T-helper 17 cell (primary cell): ENCODE measurements at regions not wholly inside any gene's neighbourhood (a gene's known extent, or its start where the extent isn't known, plus 50 kb on each side); places are given as distances from the start of the nearest gene placed in this dataset.
"Not testable (repeated sequence)": the region's sequence is repeated elsewhere in the genome, so short reads cannot be mapped to it uniquely, and the experiment has no call there.

Experiments used
- ATAC-seq: fragments of 150-1000 bp; cut with Tn5 transposase; 2 replicates; pipeline ENCODE4 v1.10.0; 2021; ENCODE audit warnings: mild to moderate bottlenecking, moderate library complexity
- DNase-seq, 3 donors: peaks; one replicate each; pipeline versions ENCODE4 v3.0.0 to v3.0.0-alpha.2; 2020 to 2021
- H3K9me3 ChIP-seq: one replicate; pipeline ENCODE4 v1.7.0; 2013; ENCODE audit warnings: low read length, mild to moderate bottlenecking; ENCODE audit not compliant: control insufficient read depth, poor library complexity, severe bottlenecking
- H3K27ac Mint-ChIP-seq: one replicate; pipeline ENCODE4 v1.8.0; 2022; ENCODE audit warnings: mild to moderate bottlenecking, moderate library complexity, mixed read lengths
- H3K27me3 Mint-ChIP-seq: one replicate; pipeline ENCODE4 v1.8.0; 2022; ENCODE audit warnings: mixed read lengths
- H3K36me3 Mint-ChIP-seq: one replicate; pipeline ENCODE4 v1.8.0; 2022; ENCODE audit warnings: low read depth, mixed read lengths
- H3K4me1 Mint-ChIP-seq: one replicate; pipeline ENCODE4 v1.8.0; 2022; ENCODE audit warnings: mild to moderate bottlenecking, mixed read lengths
- H3K4me3 Mint-ChIP-seq: one replicate; pipeline ENCODE4 v1.8.0; 2022; ENCODE audit warnings: mild to moderate bottlenecking, moderate library complexity, mixed read lengths

DNA sequence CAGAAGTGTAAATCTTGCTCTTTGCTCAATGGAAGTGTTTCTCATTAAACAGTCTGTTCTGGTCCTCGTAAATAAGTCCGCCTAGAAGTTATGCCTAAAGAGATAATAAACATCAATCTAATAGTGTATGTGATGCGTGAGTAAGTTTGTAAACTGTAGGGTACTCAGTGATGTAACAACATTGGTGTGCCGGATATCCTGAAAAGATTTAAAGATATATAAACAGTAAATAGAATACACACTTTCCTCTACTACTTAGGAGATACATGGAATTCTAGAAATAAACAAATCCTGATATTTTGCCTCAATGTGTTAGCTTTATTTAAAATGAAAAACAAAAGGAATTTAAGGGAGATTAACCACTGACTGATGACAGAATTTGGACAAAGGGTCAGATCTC, 123.5 kb downstream of the AHR start:
- H3K27me3 Mint-ChIP-seq: no peaks in the 10 kb centered on the region
- no peak for DNase-seq
- H3K4me1 Mint-ChIP-seq: no peaks in the 10 kb centered on the region
- H3K9me3 ChIP-seq: no peaks in the 10 kb centered on the region
- no peak overlapping the region for H3K27ac Mint-ChIP-seq
- H3K36me3 Mint-ChIP-seq: no peaks in the 10 kb centered on the region
- ATAC-seq: no peak
- H3K4me3 Mint-ChIP-seq: no peak overlapping the region

DNA sequence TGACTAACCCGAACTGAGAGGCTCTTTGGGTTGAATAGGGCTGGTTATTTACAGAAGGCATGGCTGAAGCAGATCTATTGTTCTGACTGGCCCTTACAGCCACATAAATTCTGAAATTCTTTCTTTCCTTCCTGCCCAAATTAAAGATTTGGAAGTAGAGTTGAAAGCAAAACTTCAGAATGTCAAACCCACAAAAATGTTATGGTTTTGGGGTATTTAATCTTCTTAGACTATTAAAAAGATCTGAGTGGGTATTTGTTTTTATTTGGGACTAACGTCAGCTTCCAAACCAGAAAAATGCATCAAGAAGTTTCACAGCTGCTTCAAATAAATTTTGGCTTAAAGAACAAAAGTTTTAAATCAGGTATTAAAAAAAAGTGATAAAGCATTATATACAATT, 124.5 kb downstream of the AHR start:
- ATAC-seq: no peak
- no peak overlapping the region for H3K27ac Mint-ChIP-seq

DNA sequence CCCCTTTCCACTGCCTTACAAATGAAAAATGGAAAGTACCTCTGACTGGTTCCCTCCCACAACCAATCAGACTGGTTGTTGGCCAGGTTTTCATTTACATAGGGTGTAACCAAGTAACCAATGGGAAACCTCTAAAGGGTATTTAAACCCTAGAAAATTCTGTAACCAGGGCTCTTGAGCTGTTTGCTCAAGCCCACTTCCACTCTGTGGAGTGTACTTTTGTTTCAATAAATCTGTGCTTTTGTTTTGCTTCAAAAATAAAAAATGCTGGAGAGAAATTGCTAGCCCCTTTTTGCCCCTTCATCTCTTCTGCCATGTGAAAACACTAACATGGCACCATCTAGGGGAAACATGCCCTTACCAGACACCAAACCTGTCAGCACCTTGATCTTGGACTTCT, 129.5 kb downstream of the AHR start:
- Mint-ChIP-seq H3K27me3 (peaks cover 9% of the 10 kb centered on the region), H3K27ac (no peak overlapping the region), H3K36me3 (no peaks in the 10 kb centered on the region), H3K4me3 (no peak overlapping the region), H3K4me1 (no peaks in the 10 kb centered on the region)
- no peaks in the 10 kb centered on the region for H3K9me3 ChIP-seq
- no peak for ATAC-seq
- DNase-seq: no peak

More for the DNA sequence above, 124.5 kb downstream of the AHR start:
- H3K36me3 Mint-ChIP-seq: no peaks in the 10 kb centered on the region
- no peaks in the 10 kb centered on the region for H3K9me3 ChIP-seq
- no peaks in the 10 kb centered on the region for H3K27me3 Mint-ChIP-seq
- H3K4me3 Mint-ChIP-seq: no peak overlapping the region
- H3K4me1 Mint-ChIP-seq: no peaks in the 10 kb centered on the region
- DNase-seq: no peak

DNA sequence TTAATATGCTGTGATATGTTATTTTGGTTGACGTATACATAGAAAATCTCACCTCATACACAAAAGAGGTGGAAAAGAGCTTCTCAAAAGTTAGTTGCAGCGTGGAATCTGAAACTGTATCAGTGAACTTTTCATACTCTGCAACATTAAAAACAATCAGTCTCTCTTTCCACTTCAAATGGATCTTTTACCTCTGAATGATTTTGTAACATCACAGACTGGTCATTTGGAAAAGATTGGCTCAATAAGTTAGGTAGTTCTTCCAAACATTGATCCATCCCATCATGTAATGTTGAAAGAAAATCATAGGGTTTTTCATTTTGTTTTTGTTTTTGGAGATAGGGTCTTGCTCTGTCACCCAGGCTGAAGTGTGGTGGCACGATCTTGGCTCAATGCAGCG, 131.1 kb downstream of the AHR start:
- no peaks in the 10 kb centered on the region for H3K9me3 ChIP-seq
- H3K27ac Mint-ChIP-seq: no peak overlapping the region
- H3K27me3 Mint-ChIP-seq: peaks cover 9% of the 10 kb centered on the region
- H3K36me3 Mint-ChIP-seq: no peaks in the 10 kb centered on the region
- no peak for DNase-seq
- ATAC-seq: no peak
- no peak overlapping the region for H3K4me3 Mint-ChIP-seq
- H3K4me1 Mint-ChIP-seq: no peaks in the 10 kb centered on the region

DNA sequence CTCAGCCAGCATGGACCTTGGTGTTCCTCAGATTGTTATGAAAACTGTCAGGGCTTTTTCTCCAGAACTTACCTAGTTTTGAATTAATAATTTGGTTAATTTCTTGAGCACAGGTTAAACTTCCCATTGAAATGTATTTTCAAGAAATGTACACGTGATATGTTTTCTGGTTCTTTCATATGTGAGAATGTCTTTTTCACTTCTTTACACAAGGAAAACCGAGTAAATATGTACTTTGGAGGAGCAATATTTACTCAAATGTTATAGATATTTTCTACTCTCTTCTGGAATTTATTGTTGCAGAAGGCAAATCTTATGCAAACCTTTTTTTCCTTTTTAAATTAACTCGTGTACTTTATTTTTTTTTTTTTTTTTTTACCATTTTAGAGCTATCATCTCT, 134.3 kb downstream of the AHR start:
- H3K27ac Mint-ChIP-seq: no peak overlapping the region
- no peaks in the 10 kb centered on the region for H3K9me3 ChIP-seq
- no peaks in the 10 kb centered on the region for H3K36me3 Mint-ChIP-seq

DNA sequence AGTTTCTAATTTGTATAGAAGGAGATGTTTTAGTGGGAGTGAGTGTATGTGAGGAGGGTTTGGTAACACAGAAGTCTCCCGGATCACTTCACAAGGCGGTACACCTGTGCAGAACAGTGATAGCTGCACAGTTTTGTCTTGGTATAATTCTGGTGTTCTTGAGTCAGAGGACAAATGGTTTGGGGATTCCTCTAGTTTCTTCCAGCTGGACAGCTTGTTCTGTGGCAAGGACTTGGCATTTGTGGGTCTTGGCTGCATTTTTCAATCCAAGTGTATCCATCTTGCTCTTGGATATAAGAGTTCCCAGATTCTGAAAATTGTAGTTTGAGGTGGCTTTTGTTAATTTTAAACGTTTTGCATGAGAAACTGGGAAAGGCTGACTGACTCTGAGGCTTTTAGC, 135.7 kb downstream of the AHR start:
- Mint-ChIP-seq H3K4me1 (no peaks in the 10 kb centered on the region), H3K4me3 (no peak overlapping the region), H3K36me3 (no peaks in the 10 kb centered on the region), H3K27me3 (peaks cover 15% of the 10 kb centered on the region), H3K27ac (no peak overlapping the region)
- DNase-seq: no peak
- ATAC-seq: no peak
- H3K9me3 ChIP-seq: no peaks in the 10 kb centered on the region

More for the DNA sequence above, 134.3 kb downstream of the AHR start:
- DNase-seq: no peak
- Mint-ChIP-seq H3K27me3 (peaks cover 15% of the 10 kb centered on the region), H3K4me1 (no peaks in the 10 kb centered on the region), H3K4me3 (no peak overlapping the region)
- ATAC-seq: no peak

DNA sequence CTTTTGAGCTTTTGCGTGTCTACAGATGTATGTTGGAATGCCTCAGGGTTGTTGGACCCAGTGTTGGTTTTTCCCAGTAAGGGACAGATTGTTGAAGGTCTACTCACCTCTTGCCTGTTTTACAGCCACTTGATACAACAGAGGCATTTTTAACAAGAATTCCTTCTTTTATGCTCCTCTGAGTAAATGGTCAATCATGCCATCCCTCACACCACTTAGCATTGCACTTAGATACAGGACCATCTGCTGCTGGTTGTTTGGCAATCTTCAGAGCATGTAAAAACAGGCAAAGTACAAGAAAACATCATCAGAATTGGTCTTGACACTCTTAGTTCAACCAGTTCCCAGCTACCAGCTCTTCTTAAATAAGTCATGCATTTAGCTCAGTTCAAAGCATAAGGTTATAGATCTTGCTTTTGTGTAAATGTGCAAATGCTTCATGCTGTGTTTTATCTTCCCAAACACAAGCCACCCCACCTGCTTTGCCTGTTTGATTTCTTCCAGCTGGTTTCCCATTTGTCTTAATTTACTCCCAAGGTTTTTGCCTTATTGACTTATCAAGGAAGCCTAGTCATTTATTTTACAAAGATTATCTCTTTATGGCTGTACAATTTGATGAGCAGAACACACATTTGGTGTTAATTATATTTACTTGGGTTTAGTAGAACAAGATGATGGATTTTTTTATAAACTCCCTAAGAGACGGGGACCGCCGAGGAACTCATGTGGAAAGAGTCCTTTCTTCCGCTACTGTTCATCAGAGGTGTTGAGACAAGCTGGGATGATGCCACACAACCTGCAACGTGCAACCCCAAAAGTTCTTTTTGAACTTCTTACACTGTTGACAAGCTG, 136.6 kb downstream of the AHR start:
- no peaks in the 10 kb centered on the region for H3K4me1 Mint-ChIP-seq
- H3K27ac Mint-ChIP-seq: no peak overlapping the region
- H3K9me3 ChIP-seq: no peaks in the 10 kb centered on the region
- ATAC-seq (no peak), DNase-seq (no peak)
- no peak overlapping the region for H3K4me3 Mint-ChIP-seq
- H3K27me3 Mint-ChIP-seq: peaks cover 15% of the 10 kb centered on the region
- no peaks in the 10 kb centered on the region for H3K36me3 Mint-ChIP-seq

DNA sequence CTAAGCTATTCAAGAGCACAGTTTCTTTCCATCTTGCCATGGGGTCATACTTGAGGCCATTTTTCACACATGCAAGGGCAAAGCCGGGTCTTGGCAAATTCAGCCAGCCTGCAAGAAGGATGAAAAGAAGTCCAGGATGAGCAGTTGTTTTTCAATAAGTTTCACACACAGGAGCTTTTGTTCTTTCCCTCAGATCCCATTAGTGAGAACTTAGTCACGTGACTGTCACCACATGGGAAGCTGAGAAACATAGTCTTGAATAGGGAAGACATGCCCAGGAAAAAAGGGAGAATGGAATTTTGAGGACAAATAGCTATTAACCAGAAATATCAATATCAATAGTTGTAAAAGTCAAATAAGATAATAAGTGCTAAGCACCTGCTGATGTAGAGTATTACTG, 137.7 kb downstream of the AHR start:
- no peak overlapping the region for H3K4me3 Mint-ChIP-seq
- H3K9me3 ChIP-seq: no peaks in the 10 kb centered on the region
- no peak for ATAC-seq
- H3K27ac Mint-ChIP-seq: no peak overlapping the region
- H3K36me3 Mint-ChIP-seq: no peaks in the 10 kb centered on the region
- H3K4me1 Mint-ChIP-seq: no peaks in the 10 kb centered on the region
- H3K27me3 Mint-ChIP-seq: peaks cover 11% of the 10 kb centered on the region
- DNase-seq: no peak

DNA sequence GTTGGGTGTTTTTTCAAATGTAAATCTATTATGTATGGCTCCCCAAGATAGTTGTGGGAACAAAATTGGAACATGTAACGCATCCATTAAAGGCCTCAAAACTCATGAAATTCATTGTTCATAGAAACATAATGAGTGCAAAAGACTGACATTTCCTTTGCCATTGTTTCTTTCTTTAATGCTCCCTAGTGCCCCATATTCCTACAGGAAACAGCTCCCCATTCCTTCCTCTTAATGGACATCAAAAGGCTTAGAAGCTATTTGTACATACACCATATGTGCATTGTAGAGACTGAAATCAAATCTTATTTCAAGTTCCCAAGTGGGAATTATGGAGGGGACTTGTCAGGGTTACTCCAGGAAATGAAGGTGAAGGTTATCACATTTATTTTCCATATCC, 139.1 kb downstream of the AHR start:
- H3K9me3 ChIP-seq: no peaks in the 10 kb centered on the region
- DNase-seq (no peak), ATAC-seq (no peak)
- Mint-ChIP-seq H3K27ac (no peak overlapping the region), H3K4me1 (no peaks in the 10 kb centered on the region), H3K4me3 (no peak overlapping the region), H3K27me3 (peaks cover 6% of the 10 kb centered on the region), H3K36me3 (no peaks in the 10 kb centered on the region)

DNA sequence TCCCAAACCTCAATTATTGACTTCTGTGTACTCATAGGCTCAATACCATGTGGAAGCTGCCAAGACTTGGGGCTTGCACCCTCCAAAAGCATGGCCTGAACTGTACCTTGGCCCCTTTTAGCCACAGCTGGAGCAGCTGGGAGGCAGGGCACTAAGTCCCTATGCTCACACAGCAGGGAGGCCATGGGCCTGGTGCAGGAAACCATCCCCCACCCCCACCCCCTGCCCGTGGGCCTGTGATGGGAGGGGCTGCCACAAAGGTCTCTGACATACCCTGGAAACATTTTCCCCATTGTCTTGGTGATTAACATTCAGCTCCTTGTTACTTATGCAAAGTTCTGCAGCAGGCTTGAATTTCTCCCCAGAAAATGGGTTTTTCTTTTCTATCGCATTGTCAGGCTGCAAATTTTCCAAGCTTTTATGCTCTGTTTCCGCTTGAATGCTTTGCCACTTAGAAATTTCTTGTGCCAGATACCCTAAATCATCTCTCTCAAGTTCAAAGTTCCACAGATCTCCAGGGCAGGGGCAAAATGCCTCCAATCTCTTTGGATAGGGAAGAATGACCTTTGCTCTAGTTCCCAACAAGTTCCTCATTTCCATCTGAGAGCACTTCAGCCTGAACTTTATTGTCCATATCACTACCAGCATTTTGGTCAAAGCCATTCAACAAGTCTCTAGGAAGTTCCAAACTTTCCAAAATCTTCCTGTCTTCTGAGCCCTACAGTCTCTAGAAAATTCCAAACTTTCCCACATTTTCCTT, 141.8 kb downstream of the AHR start:
- H3K27me3 Mint-ChIP-seq, DNase-seq, H3K27ac Mint-ChIP-seq, H3K36me3 Mint-ChIP-seq, ATAC-seq, H3K9me3 ChIP-seq, H3K4me1 Mint-ChIP-seq, H3K4me3 Mint-ChIP-seq: not testable (repeated sequence)

DNA sequence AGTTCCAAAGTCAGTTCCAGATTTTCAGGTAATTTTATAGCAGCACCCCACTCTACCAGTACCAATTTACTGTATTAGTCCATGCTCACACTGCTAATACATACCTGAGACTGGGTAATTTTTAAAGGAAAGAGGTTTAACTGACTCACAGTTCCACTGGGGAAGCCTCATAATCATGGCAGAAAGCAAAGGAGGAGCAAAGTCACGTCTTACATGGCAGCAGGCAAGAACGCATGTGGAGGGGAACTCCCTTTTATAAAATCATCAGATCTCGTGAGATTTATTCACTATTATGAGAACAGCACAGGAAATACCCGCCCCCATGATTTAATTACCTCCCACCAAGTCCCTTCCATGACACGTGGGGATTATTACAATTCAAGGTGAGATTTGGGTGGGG, 142.4 kb downstream of the AHR start:
- Mint-ChIP-seq H3K4me3 (no peak overlapping the region), H3K27me3 (no peaks in the 10 kb centered on the region), H3K27ac (no peak overlapping the region), H3K4me1 (no peaks in the 10 kb centered on the region), H3K36me3 (no peaks in the 10 kb centered on the region)
- DNase-seq (no peak), ATAC-seq (no peak)
- no peaks in the 10 kb centered on the region for H3K9me3 ChIP-seq

DNA sequence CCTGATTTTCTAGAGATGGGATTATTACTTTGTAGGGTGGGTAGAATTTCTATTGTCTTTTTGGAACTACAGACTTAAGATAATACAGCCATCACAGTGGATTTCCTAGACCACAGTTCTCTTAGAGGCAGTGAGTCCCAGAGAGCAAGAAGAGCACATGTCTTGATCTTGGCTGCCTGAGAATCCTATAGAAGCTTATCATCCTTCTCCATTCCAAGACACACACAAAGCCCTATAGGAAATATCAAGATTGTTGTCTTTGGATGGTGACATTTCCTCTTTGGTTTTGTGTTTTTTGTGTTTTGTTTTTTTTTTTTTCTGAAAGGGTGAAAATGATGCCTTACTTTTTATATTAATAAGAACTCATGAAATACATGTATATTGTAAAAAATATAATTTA, 143.1 kb downstream of the AHR start:
- Mint-ChIP-seq H3K27me3 (no peaks in the 10 kb centered on the region), H3K36me3 (no peaks in the 10 kb centered on the region), H3K4me1 (no peaks in the 10 kb centered on the region), H3K27ac (no peak overlapping the region), H3K4me3 (no peak overlapping the region)
- DNase-seq (no peak), ATAC-seq (no peak)
- no peaks in the 10 kb centered on the region for H3K9me3 ChIP-seq

DNA sequence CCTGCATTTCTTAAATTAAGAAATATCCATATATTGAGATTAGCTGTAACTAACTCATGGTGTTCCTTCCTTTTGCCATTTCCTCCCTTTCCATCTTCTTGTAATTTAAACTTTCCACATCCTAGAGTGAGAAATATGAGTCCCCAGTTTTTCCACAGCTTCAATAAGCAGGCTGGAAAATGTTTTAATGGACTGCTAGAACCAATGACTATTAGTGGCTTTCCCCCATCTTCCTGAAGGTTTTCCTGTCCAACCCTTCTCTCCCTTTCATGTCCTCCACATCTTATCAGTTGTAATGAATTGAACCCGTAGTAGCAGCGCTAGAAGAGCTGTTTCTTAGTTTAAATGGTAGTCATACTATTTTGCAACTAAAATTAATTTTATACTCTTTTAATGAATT, 145.7 kb downstream of the AHR start:
- ATAC-seq: no peak
- H3K4me3 Mint-ChIP-seq: no peak overlapping the region
- no peak for DNase-seq
- no peaks in the 10 kb centered on the region for H3K4me1 Mint-ChIP-seq
- H3K27ac Mint-ChIP-seq: no peak overlapping the region
- peaks cover 7% of the 10 kb centered on the region for H3K9me3 ChIP-seq
- no peaks in the 10 kb centered on the region for H3K27me3 Mint-ChIP-seq
- peaks cover 2% of the 10 kb centered on the region for H3K36me3 Mint-ChIP-seq

DNA sequence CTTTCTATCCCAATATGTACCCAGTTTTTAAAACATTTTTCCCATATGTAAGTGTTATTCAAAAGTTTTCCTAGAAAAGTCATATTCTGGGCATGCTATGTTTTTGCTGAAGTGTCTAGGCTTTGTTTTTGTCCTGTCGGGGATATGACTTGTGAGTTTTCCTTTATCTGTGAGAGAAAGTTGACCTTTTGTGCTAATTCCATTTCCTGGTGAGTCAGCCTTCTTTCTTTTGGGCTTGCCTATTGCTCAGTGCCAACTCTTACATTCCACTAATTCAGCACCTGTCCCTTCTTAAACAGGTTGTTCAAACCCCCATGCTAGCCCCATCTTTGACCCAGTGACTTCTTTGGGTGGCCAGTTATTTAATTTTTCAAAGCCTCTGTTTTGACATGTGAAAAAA, 146.2 kb downstream of the AHR start:
- no peak overlapping the region for H3K27ac Mint-ChIP-seq
- ATAC-seq: no peak
- H3K9me3 ChIP-seq: peaks cover 7% of the 10 kb centered on the region
- H3K36me3 Mint-ChIP-seq: peaks cover 2% of the 10 kb centered on the region
- no peaks in the 10 kb centered on the region for H3K27me3 Mint-ChIP-seq
- DNase-seq: no peak
- H3K4me3 Mint-ChIP-seq: no peak overlapping the region
- H3K4me1 Mint-ChIP-seq: no peaks in the 10 kb centered on the region
